Right atrium auricular region (tissue), 2 donors: ENCODE measurements at regions not wholly inside any gene's neighbourhood (a gene's known extent, or its start where the extent isn't known, plus 50 kb on each side); places are given as distances from the start of the nearest gene placed in this dataset.
"Not testable (repeated sequence)": the region's sequence is repeated elsewhere in the genome, so short reads cannot be mapped to it uniquely, and the experiment has no call there.

Experiments
- DNase-seq: peaks from one replicate; pipeline ENCODE4 v3.0.0-alpha.2; 2019; ENCODE audit warnings: low spot score
- H3K27ac ChIP-seq, 2 donors: fragments of 200-600 bp; sonication (generic); 1 replicate in 1 of 2; 2 replicates in 1 of 2; pipeline ENCODE4 v1.5.1; 2016 to 2019
- H3K27me3 ChIP-seq, 2 donors: fragments of 200-600 bp; sonication (generic); one replicate each; pipeline versions ENCODE4 v1.5.1 to v1.6.0; 2017 to 2019
- H3K36me3 ChIP-seq: fragments of 200-600 bp; sonication (generic); one replicate; pipeline ENCODE4 v1.5.1; 2016
- H3K4me1 ChIP-seq, 2 donors: fragments of 200-600 bp; sonication (generic); one replicate each; pipeline versions ENCODE4 v1.5.1 to v1.6.0; 2017 to 2019
- H3K4me3 ChIP-seq, 2 donors: fragments of 200-600 bp; sonication (generic); 1 replicate in 1 of 2; 2 replicates in 1 of 2; pipeline ENCODE4 v1.5.1; 2017 to 2019; ENCODE audit warnings: mild to moderate bottlenecking in 1 of 2, moderate library complexity in 1 of 2
- H3K9me3 ChIP-seq, 2 donors: fragments of 200-600 bp; sonication (generic); one replicate each; pipeline ENCODE4 v1.5.1; 2019
- TF ChIP-seq, protein P1 (sequence below), 2 donors: fragments of 200-600 bp; sonication (generic); IDR thresholded peaks; one replicate each; pipeline ENCODE4 v1.5.1; 2019; ENCODE audit warnings: antibody characterized with exemption in 2 of 2

DNA sequence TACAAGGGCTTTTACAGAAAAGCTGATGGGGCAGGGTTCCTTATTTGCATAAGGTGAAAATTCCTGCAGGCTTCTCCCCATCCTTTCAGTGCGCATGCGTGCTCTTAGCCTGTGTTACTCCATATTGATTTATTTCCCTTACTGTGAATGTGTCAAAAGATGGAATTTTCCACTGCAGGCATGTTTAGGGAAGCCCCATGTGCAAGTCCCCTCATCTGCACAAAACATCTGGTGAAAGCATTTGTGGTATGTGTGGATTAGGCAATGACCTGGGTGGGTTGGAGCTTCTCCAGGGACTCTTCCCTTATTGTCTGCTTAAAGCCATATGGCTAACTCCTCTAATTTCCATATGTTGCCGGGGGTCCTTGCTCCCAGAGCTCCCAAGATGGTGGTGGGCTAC lies 912.7 kb upstream of the LRFN5 start:
- Histone ChIP-seq H3K36me3 (no peaks in the 10 kb centered on the region), H3K4me1 (no peaks in the 10 kb centered on the region), H3K4me3 (no peak overlapping the region), H3K27ac (no peak overlapping the region), H3K9me3 (no peaks in the 10 kb centered on the region), H3K27me3 (no peaks in the 10 kb centered on the region)
- TF ChIP-seq, protein P1, sequence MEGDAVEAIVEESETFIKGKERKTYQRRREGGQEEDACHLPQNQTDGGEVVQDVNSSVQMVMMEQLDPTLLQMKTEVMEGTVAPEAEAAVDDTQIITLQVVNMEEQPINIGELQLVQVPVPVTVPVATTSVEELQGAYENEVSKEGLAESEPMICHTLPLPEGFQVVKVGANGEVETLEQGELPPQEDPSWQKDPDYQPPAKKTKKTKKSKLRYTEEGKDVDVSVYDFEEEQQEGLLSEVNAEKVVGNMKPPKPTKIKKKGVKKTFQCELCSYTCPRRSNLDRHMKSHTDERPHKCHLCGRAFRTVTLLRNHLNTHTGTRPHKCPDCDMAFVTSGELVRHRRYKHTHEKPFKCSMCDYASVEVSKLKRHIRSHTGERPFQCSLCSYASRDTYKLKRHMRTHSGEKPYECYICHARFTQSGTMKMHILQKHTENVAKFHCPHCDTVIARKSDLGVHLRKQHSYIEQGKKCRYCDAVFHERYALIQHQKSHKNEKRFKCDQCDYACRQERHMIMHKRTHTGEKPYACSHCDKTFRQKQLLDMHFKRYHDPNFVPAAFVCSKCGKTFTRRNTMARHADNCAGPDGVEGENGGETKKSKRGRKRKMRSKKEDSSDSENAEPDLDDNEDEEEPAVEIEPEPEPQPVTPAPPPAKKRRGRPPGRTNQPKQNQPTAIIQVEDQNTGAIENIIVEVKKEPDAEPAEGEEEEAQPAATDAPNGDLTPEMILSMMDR (IDR thresholded peaks at IDR 0.05): no peak
- no peak for DNase-seq

GRCh38 chr14:40691066-40691465 lies 915.6 kb upstream of the LRFN5 start:
- Histone ChIP-seq H3K4me3 (no peak overlapping the region), H3K4me1 (no peaks in the 10 kb centered on the region), H3K9me3 (no peaks in the 10 kb centered on the region), H3K36me3 (no peaks in the 10 kb centered on the region), H3K27me3 (no peaks in the 10 kb centered on the region), H3K27ac (no peak overlapping the region)
- DNase-seq: no peak
- TF ChIP-seq, protein P1 (IDR thresholded peaks at IDR 0.05): no peak

DNA sequence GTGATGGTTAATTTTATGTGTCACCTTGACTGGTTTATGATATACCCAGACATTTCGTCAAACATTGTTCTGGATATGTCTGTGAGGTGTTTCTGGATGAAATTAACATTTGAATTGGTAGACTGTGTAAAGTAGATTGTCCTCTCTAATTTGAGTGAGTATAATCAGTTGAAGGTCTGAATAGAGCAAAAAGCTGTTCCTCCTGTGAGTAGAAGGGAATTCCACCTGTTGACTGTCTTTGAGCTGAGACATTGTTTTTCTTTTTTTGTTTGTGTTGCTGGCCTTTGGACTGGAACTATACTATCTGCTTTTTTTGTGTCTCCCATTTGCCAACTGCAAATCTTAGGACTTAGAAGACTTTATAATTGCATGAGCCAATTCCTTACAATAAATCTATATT lies 920.9 kb upstream of the LRFN5 start:
- H3K27ac ChIP-seq: no peak overlapping the region
- no peaks in the 10 kb centered on the region for H3K36me3 ChIP-seq
- TF ChIP-seq, protein P1 (IDR thresholded peaks at IDR 0.05): no peak
- H3K27me3 ChIP-seq: no peaks in the 10 kb centered on the region
- H3K9me3 ChIP-seq: no peaks in the 10 kb centered on the region
- H3K4me3 ChIP-seq: no peak overlapping the region
- no peaks in the 10 kb centered on the region for H3K4me1 ChIP-seq
- DNase-seq: no peak

GRCh38 chr14:40684328-40684727 lies 922.3 kb upstream of the LRFN5 start:
- no peak for DNase-seq
- no peak overlapping the region for H3K27ac ChIP-seq
- TF ChIP-seq, protein P1 (IDR thresholded peaks at IDR 0.05): no peak

GRCh38 chr14:40682131-40682913 lies 924.4 kb upstream of the LRFN5 start:
- H3K4me1 ChIP-seq: no peaks in the 10 kb centered on the region
- no peaks in the 10 kb centered on the region for H3K36me3 ChIP-seq
- TF ChIP-seq, protein P1 (IDR thresholded peaks at IDR 0.05): no peak
- H3K27ac ChIP-seq: no peak overlapping the region
- H3K9me3 ChIP-seq: no peaks in the 10 kb centered on the region
- no peaks in the 10 kb centered on the region for H3K27me3 ChIP-seq
- no peak overlapping the region for H3K4me3 ChIP-seq
- DNase-seq: no peak

More at GRCh38 chr14:40684328-40684727, 922.3 kb upstream of the LRFN5 start:
- Histone ChIP-seq H3K9me3 (no peaks in the 10 kb centered on the region), H3K4me1 (no peaks in the 10 kb centered on the region), H3K36me3 (no peaks in the 10 kb centered on the region), H3K27me3 (no peaks in the 10 kb centered on the region), H3K4me3 (no peak overlapping the region)

GRCh38 chr14:40679256-40679655 lies 927.4 kb upstream of the LRFN5 start:
- DNase-seq: no peak
- TF ChIP-seq, protein P1 (IDR thresholded peaks at IDR 0.05): no peak
- no peaks in the 10 kb centered on the region for H3K36me3 ChIP-seq
- H3K27ac ChIP-seq: no peak overlapping the region
- H3K27me3 ChIP-seq: no peaks in the 10 kb centered on the region
- H3K4me3 ChIP-seq: no peak overlapping the region
- no peaks in the 10 kb centered on the region for H3K4me1 ChIP-seq
- H3K9me3 ChIP-seq: peaks cover 0 to 3% of the 10 kb centered on the region in 2 donors

DNA sequence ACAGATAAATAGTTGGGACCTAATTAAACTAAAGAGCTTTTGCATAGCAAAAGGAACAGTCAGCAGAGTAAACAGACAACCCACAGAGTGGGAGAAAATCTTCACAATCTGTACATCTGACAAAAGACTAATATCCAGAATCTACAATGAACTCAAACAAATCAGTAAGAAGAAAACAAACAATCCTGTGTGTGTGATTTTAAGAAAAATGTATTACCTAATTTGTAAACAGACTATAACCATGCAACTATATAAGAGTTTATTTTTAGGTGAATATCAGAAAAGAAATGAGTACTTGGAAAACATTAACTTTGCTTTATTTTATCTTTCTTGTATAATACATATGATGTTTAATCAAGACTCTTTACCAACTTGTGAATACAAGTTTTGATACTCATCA lies 929.5 kb upstream of the LRFN5 start:
- H3K4me3 ChIP-seq, H3K27ac ChIP-seq, H3K9me3 ChIP-seq, H3K4me1 ChIP-seq, H3K36me3 ChIP-seq, DNase-seq, H3K27me3 ChIP-seq: not testable (repeated sequence)
